GM13977 (cell line): ENCODE measurements at regions not wholly inside any gene's neighbourhood (a gene's known extent, or its start where the extent isn't known, plus 50 kb on each side); places are given as distances from the start of the nearest gene placed in this dataset.

ENCODE experiments used
- DNase-seq: peaks from one replicate; pipeline ENCODE4 v3.0.0; 2012; ENCODE audit warnings: low spot score
- CTCF ChIP-seq: IDR thresholded peaks from 2 replicates; pipeline ENCODE4 v1.5.1; 2012; ENCODE audit warnings: mild to moderate bottlenecking, control low read depth; ENCODE audit not compliant: insufficient read depth; ENCODE audit errors: extremely low read depth, missing control alignments
- in situ Hi-C: fragments of 300-500 bp; cut with MboI; formaldehyde crosslinking; loops from one replicate; pipeline ENCODE4 v1.12.0; 2022; ENCODE audit warnings: low sequenced_read_pairs, low pct_unique_long_range_greater_than_20kb, mixed read lengths, inconsistent platforms; ENCODE audit not compliant: unreplicated experiment

GRCh38 chr1:222243902-222244301 lies 304.0 kb downstream of the HHIPL2 start:
- TF ChIP-seq CTCF, result no peak
- in situ Hi-C loops, result no loop called here
- DNase-seq, result no peak

GRCh38 chr1:222242492-222242891 lies 305.4 kb downstream of the HHIPL2 start:
- DNase-seq, result no peak
- in situ Hi-C loops, result no loop called here
- no peak for TF ChIP-seq CTCF

- in situ Hi-C loops, result no loop called here
Observed at GRCh38 chr1:222241410-222241809, 306.5 kb downstream of the HHIPL2 start.

GRCh38 chr1:222240536-222241181 lies 307.2 kb downstream of the HHIPL2 start:
- DNase-seq, result no peak
- in situ Hi-C loops, result no loop called here

More at GRCh38 chr1:222241410-222241809, 306.5 kb downstream of the HHIPL2 start:
- no peak for TF ChIP-seq CTCF
- DNase-seq, result no peak

GRCh38 chr1:222239130-222239529 lies 308.8 kb downstream of the HHIPL2 start:
- no peak for TF ChIP-seq CTCF
- DNase-seq, result no peak
- in situ Hi-C loops, result no loop called here

More at GRCh38 chr1:222240536-222241181, 307.2 kb downstream of the HHIPL2 start:
- TF ChIP-seq CTCF, result no peak

- no peak for TF ChIP-seq CTCF
- in situ Hi-C loops, result no loop called here
- no peak for DNase-seq
Observed at GRCh38 chr1:222234351-222234750, 313.6 kb downstream of the HHIPL2 start.
